ENCODE measurements at regions not wholly inside any gene's neighbourhood (a gene's known extent, or its start where the extent isn't known, plus 50 kb on each side); places are given as distances from the start of the nearest gene placed in this dataset.

DNA sequence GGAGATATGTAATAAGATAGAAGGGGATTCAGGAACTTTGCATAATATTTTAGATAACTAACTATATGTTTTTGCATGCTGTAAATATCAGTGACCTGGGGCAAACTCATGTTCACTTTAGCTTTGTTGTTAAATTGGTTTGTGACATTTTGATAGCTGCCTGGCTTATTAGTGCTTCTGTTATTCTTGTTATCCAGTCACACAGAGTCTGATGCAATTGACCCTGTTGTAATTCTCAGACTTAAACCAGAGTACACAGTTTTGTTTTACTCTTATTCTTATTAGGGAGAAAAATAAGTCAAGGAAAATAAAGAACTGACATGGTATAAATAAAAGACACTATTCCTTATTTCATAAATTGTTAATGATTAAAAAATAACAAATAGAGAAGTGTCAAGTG is 516.7 kb upstream of the SLIT2 start:
- TF ChIP-seq, protein P1, sequence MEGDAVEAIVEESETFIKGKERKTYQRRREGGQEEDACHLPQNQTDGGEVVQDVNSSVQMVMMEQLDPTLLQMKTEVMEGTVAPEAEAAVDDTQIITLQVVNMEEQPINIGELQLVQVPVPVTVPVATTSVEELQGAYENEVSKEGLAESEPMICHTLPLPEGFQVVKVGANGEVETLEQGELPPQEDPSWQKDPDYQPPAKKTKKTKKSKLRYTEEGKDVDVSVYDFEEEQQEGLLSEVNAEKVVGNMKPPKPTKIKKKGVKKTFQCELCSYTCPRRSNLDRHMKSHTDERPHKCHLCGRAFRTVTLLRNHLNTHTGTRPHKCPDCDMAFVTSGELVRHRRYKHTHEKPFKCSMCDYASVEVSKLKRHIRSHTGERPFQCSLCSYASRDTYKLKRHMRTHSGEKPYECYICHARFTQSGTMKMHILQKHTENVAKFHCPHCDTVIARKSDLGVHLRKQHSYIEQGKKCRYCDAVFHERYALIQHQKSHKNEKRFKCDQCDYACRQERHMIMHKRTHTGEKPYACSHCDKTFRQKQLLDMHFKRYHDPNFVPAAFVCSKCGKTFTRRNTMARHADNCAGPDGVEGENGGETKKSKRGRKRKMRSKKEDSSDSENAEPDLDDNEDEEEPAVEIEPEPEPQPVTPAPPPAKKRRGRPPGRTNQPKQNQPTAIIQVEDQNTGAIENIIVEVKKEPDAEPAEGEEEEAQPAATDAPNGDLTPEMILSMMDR (IDR thresholded peaks at IDR 0.05 in 8 of 11, conservative IDR thresholded peaks at IDR 0.05 in 3 of 11) = no peak
- no peak for TF ChIP-seq POLR2A (IDR thresholded peaks at IDR 0.05)
- TF ChIP-seq POLR2AphosphoS5 (IDR thresholded peaks at IDR 0.05) = no peak
